ENCODE measurements at regions not wholly inside any gene's neighbourhood (a gene's known extent, or its start where the extent isn't known, plus 50 kb on each side); places are given as distances from the start of the nearest gene placed in this dataset.

DNA sequence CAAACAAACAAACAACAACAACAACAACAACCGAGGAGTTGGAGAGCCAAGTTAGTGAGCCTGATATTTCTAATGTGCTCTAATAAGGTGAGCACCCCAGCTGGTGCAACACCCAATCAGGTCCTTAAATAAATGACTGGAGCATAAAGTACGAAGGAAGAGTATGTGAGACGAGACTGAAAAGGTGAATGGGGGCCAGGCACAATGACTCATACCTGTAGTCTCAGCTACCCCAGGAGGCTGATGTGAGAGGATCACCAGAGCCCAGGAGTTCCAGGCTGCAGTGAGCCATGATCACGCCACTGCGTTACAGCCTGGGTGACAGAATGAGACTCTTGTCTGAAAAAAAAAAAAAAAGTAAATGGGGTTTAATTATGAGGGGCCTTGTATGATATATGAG is 152.0 kb upstream of the ZRANB2 start:
- no peak for TF ChIP-seq ZNF408 (CRISPR knock-in tag; IDR thresholded peaks at IDR 0.05; ENCODE audit: low read depth)
- no peak for TF ChIP-seq ZNF445 (CRISPR knock-in tag; IDR thresholded peaks at IDR 0.05; ENCODE audit: low read depth)
- TF ChIP-seq ZNF263 (CRISPR knock-in tag; IDR thresholded peaks at IDR 0.05; ENCODE audit: borderline replicate concordance) = no peak
- TF ChIP-seq FOXA1 (IDR thresholded peaks at IDR 0.05; ENCODE audit: borderline replicate concordance) = no peak
- no peak for TF ChIP-seq KLF1 (tag; IDR thresholded peaks at IDR 0.05)
- TF ChIP-seq, protein P1, sequence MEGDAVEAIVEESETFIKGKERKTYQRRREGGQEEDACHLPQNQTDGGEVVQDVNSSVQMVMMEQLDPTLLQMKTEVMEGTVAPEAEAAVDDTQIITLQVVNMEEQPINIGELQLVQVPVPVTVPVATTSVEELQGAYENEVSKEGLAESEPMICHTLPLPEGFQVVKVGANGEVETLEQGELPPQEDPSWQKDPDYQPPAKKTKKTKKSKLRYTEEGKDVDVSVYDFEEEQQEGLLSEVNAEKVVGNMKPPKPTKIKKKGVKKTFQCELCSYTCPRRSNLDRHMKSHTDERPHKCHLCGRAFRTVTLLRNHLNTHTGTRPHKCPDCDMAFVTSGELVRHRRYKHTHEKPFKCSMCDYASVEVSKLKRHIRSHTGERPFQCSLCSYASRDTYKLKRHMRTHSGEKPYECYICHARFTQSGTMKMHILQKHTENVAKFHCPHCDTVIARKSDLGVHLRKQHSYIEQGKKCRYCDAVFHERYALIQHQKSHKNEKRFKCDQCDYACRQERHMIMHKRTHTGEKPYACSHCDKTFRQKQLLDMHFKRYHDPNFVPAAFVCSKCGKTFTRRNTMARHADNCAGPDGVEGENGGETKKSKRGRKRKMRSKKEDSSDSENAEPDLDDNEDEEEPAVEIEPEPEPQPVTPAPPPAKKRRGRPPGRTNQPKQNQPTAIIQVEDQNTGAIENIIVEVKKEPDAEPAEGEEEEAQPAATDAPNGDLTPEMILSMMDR (IDR thresholded peaks at IDR 0.05 in 2 of 3, conservative IDR thresholded peaks at IDR 0.05 in 1 of 3; ENCODE audit: insufficient read depth in 2 of 3, low read depth in 1 of 3, low read length in 3 of 3) = no peak
- TF ChIP-seq BRCA1 (IDR thresholded peaks at IDR 0.05) = no peak
- TF ChIP-seq BRCA1 (CRISPR knock-in tag; IDR thresholded peaks at IDR 0.05) = no peak
- TF ChIP-seq KAT2B (IDR thresholded peaks at IDR 0.05; ENCODE audit: low read depth, low read length) = no peak
- TF ChIP-seq POLR2A (conservative IDR thresholded peaks at IDR 0.05) = no peak
- TF ChIP-seq FOXK1 (CRISPR knock-in tag; IDR thresholded peaks at IDR 0.05; ENCODE audit: borderline replicate concordance) = no peak
- no peak for TF ChIP-seq PTBP1 (IDR thresholded peaks at IDR 0.05; ENCODE audit: low read depth, low read length)
- no peak for TF ChIP-seq YY1 (IDR thresholded peaks at IDR 0.05; ENCODE audit: borderline replicate concordance in 1 of 3, control insufficient read depth in 1 of 3, extremely low read depth in 1 of 3, insufficient read depth in 3 of 3, insufficient read length in 1 of 3, insufficient replicate concordance in 2 of 3, low read depth in 1 of 3, low read length in 2 of 3)
